ENCODE measurements at regions not wholly inside any gene's neighbourhood (a gene's known extent, or its start where the extent isn't known, plus 50 kb on each side); places are given as distances from the start of the nearest gene placed in this dataset.

DNA sequence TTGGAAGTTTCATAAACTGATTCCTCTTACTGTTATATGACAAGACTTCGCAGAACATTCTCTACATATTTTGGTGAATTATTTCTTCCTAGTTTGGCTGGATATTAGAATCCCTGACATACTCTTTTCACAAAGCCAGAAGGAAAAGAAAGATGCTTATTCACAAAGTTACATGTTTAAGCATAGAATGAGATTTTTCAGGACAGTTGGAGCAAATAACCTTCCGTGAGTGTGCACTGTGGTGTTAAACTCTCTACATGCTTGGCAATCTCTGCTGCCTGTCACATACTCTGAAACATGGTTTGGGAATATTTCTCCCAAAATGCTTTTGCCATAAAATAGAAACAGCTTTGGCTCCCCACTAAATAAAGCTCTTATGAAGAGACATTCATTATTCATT lies 230.0 kb upstream of the MTNR1B start:
- BruUV-seq (replicated peaks) = no TSS peak
- Histone ChIP-seq H3K4me1 (no peaks in the 10 kb centered on the region), H3K9me3 (no peaks in the 10 kb centered on the region), H3K27me3 (replicated peaks; ENCODE audit: control insufficient read depth, insufficient read depth, low read length) (no peaks in the 10 kb centered on the region), H3K36me3 (ENCODE audit: control insufficient read depth, insufficient read depth, low read length) (no peaks in the 10 kb centered on the region), H3K4me3 (ENCODE audit: low read depth, low read length) (no peak overlapping the region)
- intact Hi-C loops (cut with micrococcal nuclease; ENCODE audit: unreplicated experiment) = no loop called here
- POLR2A ChIA-PET = no interaction called here
- DNase-seq = no peak
- Mint-ChIP-seq H3K27me3 (ENCODE audit: insufficient read depth, unreplicated experiment) (peaks cover 2% of the 10 kb centered on the region), H3K4me3 (ENCODE audit: unreplicated experiment) (no peak overlapping the region), H3K27ac (ENCODE audit: unreplicated experiment) (no peak overlapping the region), H3K9me3 (ENCODE audit: unreplicated experiment) (no peaks in the 10 kb centered on the region), H3K36me3 (ENCODE audit: insufficient read depth, unreplicated experiment) (no peaks in the 10 kb centered on the region), H3K4me1 (ENCODE audit: low read depth, unreplicated experiment) (no peaks in the 10 kb centered on the region)
- CTCF ChIA-PET = no interaction called here
- TF ChIP-seq, protein P1, sequence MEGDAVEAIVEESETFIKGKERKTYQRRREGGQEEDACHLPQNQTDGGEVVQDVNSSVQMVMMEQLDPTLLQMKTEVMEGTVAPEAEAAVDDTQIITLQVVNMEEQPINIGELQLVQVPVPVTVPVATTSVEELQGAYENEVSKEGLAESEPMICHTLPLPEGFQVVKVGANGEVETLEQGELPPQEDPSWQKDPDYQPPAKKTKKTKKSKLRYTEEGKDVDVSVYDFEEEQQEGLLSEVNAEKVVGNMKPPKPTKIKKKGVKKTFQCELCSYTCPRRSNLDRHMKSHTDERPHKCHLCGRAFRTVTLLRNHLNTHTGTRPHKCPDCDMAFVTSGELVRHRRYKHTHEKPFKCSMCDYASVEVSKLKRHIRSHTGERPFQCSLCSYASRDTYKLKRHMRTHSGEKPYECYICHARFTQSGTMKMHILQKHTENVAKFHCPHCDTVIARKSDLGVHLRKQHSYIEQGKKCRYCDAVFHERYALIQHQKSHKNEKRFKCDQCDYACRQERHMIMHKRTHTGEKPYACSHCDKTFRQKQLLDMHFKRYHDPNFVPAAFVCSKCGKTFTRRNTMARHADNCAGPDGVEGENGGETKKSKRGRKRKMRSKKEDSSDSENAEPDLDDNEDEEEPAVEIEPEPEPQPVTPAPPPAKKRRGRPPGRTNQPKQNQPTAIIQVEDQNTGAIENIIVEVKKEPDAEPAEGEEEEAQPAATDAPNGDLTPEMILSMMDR (IDR thresholded peaks at IDR 0.05; ENCODE audit: insufficient read depth in 1 of 2, low read depth in 1 of 2, low read length in 1 of 2, severe bottlenecking in 1 of 2, unreplicated experiment in 1 of 2) = no peak

DNA sequence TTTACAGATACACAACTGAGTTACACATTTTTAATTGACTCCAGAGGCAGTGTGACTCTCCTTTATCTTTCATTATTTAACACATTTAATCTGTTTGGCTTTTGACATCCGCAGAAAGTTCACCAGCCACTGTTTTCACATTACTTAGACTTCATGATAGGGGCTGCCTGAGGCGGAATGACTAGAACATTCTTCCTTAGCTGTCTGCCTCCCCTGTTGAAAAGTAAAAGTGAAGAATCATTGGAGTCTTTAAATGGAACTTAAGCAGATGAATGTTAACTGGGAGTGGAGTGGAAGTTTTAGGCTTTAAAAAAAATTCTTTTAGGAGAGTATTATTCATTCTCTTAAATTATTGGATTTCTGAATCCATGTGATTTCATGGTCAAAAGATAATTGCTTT lies 229.2 kb upstream of the MTNR1B start:
- no peak for DNase-seq
- Mint-ChIP-seq H3K4me1 (ENCODE audit: low read depth, unreplicated experiment) (no peaks in the 10 kb centered on the region), H3K9me3 (ENCODE audit: unreplicated experiment) (no peaks in the 10 kb centered on the region), H3K4me3 (ENCODE audit: unreplicated experiment) (no peak overlapping the region), H3K27ac (ENCODE audit: unreplicated experiment) (no peak overlapping the region), H3K36me3 (ENCODE audit: insufficient read depth, unreplicated experiment) (no peaks in the 10 kb centered on the region), H3K27me3 (ENCODE audit: insufficient read depth, unreplicated experiment) (peaks cover 2% of the 10 kb centered on the region)
- intact Hi-C loops (cut with micrococcal nuclease; ENCODE audit: unreplicated experiment) = no loop called here
- H3K36me3 ChIP-seq (ENCODE audit: control insufficient read depth, insufficient read depth, low read length) = no peaks in the 10 kb centered on the region
- H3K27me3 ChIP-seq (replicated peaks; ENCODE audit: control insufficient read depth, insufficient read depth, low read length) = no peaks in the 10 kb centered on the region
- H3K4me1 ChIP-seq = no peaks in the 10 kb centered on the region
- BruUV-seq (replicated peaks) = no TSS peak
- H3K9me3 ChIP-seq = no peaks in the 10 kb centered on the region
- POLR2A ChIA-PET = no interaction called here
- H3K4me3 ChIP-seq (ENCODE audit: low read depth, low read length) = no peak overlapping the region
- TF ChIP-seq, protein P1 (IDR thresholded peaks at IDR 0.05; ENCODE audit: insufficient read depth in 1 of 2, low read depth in 1 of 2, low read length in 1 of 2, severe bottlenecking in 1 of 2, unreplicated experiment in 1 of 2) = no peak
- CTCF ChIA-PET = no interaction called here

DNA sequence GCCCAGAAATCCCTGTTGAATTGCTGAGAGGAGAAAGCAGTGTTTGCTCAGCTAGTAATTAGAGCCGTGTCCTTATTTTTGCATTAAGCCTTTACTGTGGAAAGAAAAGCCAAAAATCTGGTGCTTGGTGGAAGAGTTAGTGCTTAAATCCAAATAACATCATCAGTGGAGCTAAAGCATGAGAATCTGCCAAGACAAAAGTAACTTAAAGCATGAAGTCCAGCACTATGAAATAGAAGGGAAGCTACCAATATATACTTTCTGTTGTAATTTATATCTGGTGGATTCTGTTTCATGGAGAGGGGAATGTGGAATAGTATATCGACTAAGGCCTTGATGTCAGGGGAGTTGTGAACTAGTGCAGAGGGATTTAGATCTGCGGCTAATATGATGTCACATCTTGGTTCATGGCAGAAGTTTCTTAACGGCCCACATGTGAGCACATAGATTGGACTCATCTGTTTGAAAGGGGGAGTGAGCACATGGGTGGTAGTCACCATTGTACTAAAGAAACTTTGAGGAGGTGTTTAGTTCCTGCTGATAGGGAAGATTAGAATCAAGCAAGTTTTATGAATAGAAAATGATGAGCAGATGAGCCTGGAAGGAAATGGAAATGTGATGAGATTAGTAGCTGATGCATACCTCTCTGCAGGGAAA lies 224.4 kb upstream of the MTNR1B start:
- POLR2A ChIA-PET = no interaction called here
- TF ChIP-seq, protein P1 (IDR thresholded peaks at IDR 0.05; ENCODE audit: insufficient read depth in 1 of 2, low read depth in 1 of 2, low read length in 1 of 2, severe bottlenecking in 1 of 2, unreplicated experiment in 1 of 2) = no peak

More for the DNA sequence above, 224.4 kb upstream of the MTNR1B start:
- Histone ChIP-seq H3K4me3 (ENCODE audit: low read depth, low read length) (no peak overlapping the region), H3K4me1 (no peaks in the 10 kb centered on the region), H3K27me3 (replicated peaks; ENCODE audit: control insufficient read depth, insufficient read depth, low read length) (no peaks in the 10 kb centered on the region), H3K36me3 (ENCODE audit: control insufficient read depth, insufficient read depth, low read length) (no peaks in the 10 kb centered on the region), H3K9me3 (no peaks in the 10 kb centered on the region; the same call in 1 of the 2 replicates)
- intact Hi-C loops (cut with micrococcal nuclease; ENCODE audit: unreplicated experiment) = no loop called here
- peaks cover 4% of the 10 kb centered on the region for H3K27me3 Mint-ChIP-seq (ENCODE audit: insufficient read depth, unreplicated experiment)
- H3K36me3 Mint-ChIP-seq (ENCODE audit: insufficient read depth, unreplicated experiment) = no peaks in the 10 kb centered on the region
- H3K4me1 Mint-ChIP-seq (ENCODE audit: low read depth, unreplicated experiment) = no peaks in the 10 kb centered on the region
- H3K9me3 Mint-ChIP-seq (ENCODE audit: unreplicated experiment) = peaks cover 11% of the 10 kb centered on the region
- BruUV-seq (replicated peaks) = no TSS peak
- CTCF ChIA-PET = no interaction called here
- no peak overlapping the region for H3K27ac Mint-ChIP-seq (ENCODE audit: unreplicated experiment)
- H3K4me3 Mint-ChIP-seq (ENCODE audit: unreplicated experiment) = no peak overlapping the region
- no peak for DNase-seq

All from Caco-2 (cell line).